ENCODE measurements at regions not wholly inside any gene's neighbourhood (a gene's known extent, or its start where the extent isn't known, plus 50 kb on each side); places are given as distances from the start of the nearest gene placed in this dataset.

DNA sequence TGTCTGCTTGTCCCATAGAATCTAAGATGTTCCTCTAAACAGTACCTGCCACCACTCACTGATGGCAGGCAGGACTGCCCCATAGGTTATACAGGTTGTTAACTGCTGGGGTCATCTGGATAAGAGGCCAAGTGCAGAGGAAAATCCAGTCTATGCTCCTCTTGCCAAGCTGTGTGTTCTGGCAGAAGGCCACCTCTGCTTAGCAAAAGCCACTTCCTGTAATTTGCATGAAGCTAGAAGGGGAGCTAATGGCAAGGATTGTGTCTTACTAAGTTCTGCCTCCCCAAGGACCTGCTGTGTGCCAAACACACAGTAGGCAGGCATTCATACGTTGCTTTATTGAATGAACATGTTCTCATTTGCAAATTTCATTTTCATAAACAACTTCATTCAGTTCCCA is 445.4 kb downstream of the BCL11B start:
- TF ChIP-seq POLR2A (IDR thresholded peaks at IDR 0.05; ENCODE audit: low read depth, low read length), result no peak
- no peak for TF ChIP-seq POLR2AphosphoS5 (IDR thresholded peaks at IDR 0.05; ENCODE audit: low read depth, low read length)
- TF ChIP-seq PAX5 (IDR thresholded peaks at IDR 0.05; ENCODE audit: insufficient read depth, low read length, severe bottlenecking), result no peak
- no peak for TF ChIP-seq TAF1 (IDR thresholded peaks at IDR 0.05; ENCODE audit: low read depth, low read length)
- no peak for TF ChIP-seq SPI1 (IDR thresholded peaks at IDR 0.05; ENCODE audit: low read depth, low read length)
- TF ChIP-seq POU2F2 (IDR thresholded peaks at IDR 0.05; ENCODE audit: low read depth, low read length), result no peak

Data from GM12891 (cell line).